WTC11 (cell line): ENCODE measurements at regions not wholly inside any gene's neighbourhood (a gene's known extent, or its start where the extent isn't known, plus 50 kb on each side); places are given as distances from the start of the nearest gene placed in this dataset.

Experiments used
- ATAC-seq: fragments of 200-7000 bp; cut with Tn5 transposase; 2 replicates; pipeline ENCODE4 v1.10.0; 2021; ENCODE audit warnings: mild to moderate bottlenecking, moderate library complexity
- CTCF ChIA-PET: fragments of 300-600 bp; sonication (Branson Sonifier 250); formaldehyde crosslinking; loops from one replicate; lab custom pipeline; 2021; ENCODE audit warnings: antibody characterized with exemption; lab: Charles Lee
- POLR2A ChIA-PET: fragments of 350-600 bp; sonication (Branson Sonifier 250); formaldehyde crosslinking; loops from one replicate; lab custom pipeline; 2021; ENCODE audit warnings: antibody characterized with exemption; lab: Charles Lee
- DNase-seq: peaks from one replicate; pipeline ENCODE4 v3.0.0; 2021; ENCODE audit warnings: low spot score
- H3K27ac Mint-ChIP-seq: 2 replicates; pipeline ENCODE4 v1.8.0; 2021; ENCODE audit warnings: mixed read lengths
- H3K27me3 Mint-ChIP-seq: 2 replicates; pipeline ENCODE4 v1.8.0; 2021; ENCODE audit warnings: low read depth, mild to moderate bottlenecking, moderate library complexity, mixed read lengths
- H3K36me3 Mint-ChIP-seq: 2 replicates; pipeline ENCODE4 v1.8.0; 2021; ENCODE audit warnings: mixed read lengths
- H3K4me1 Mint-ChIP-seq: 2 replicates; pipeline ENCODE4 v1.8.0; 2022; ENCODE audit warnings: mixed read lengths
- H3K4me3 Mint-ChIP-seq: 2 replicates; pipeline ENCODE4 v1.8.0; 2021; ENCODE audit warnings: mild to moderate bottlenecking, moderate library complexity, mixed read lengths
- H3K9me3 Mint-ChIP-seq: 2 replicates; pipeline ENCODE4 v1.8.0; 2021; ENCODE audit warnings: mixed read lengths
- ELF4 ChIP-seq: sonication (generic); formaldehyde crosslinking; IDR thresholded peaks from 2 replicates; pipeline ENCODE4 v1.8.1; 2022; ENCODE audit warnings: low read depth, mild to moderate bottlenecking, moderate library complexity, missing genetic modification reagents
- EMX1 ChIP-seq: fragments of 250-450 bp; sonication (Bioruptor Pico); IDR thresholded peaks from 2 replicates; pipeline ENCODE4 v1.8.0; 2021; ENCODE audit warnings: mild to moderate bottlenecking
- HMGA2 ChIP-seq: fragments of 250-450 bp; sonication (Bioruptor Pico); IDR thresholded peaks from 2 replicates; pipeline ENCODE4 v1.4.0; 2021; ENCODE audit warnings: mild to moderate bottlenecking, moderate library complexity
- NFE2L1 ChIP-seq: sonication (generic); formaldehyde crosslinking; IDR thresholded peaks from 2 replicates; pipeline ENCODE4 v1.8.1; 2023; ENCODE audit warnings: missing genetic modification reagents
- NFYB ChIP-seq: sonication (generic); formaldehyde crosslinking; conservative IDR thresholded peaks from 2 replicates; pipeline ENCODE4 v1.8.0; 2022; ENCODE audit warnings: low read depth, missing genetic modification reagents
- RORB ChIP-seq: fragments of 250-450 bp; sonication (Bioruptor Pico); IDR thresholded peaks from 2 replicates; pipeline ENCODE4 v1.9.0; 2021; ENCODE audit warnings: mild to moderate bottlenecking
- SOX15 ChIP-seq: fragments of 250-450 bp; sonication (Bioruptor Pico); IDR thresholded peaks from 2 replicates; pipeline ENCODE4 v1.9.0; 2021; ENCODE audit warnings: mild to moderate bottlenecking
- ZBTB21 ChIP-seq: sonication (generic); formaldehyde crosslinking; IDR thresholded peaks from 2 replicates; pipeline ENCODE4 v1.8.1; 2023; ENCODE audit warnings: mild to moderate bottlenecking, missing genetic modification reagents, borderline replicate concordance
- ZNF396 ChIP-seq: fragments of 250-450 bp; sonication (Bioruptor Pico); IDR thresholded peaks from 2 replicates; pipeline ENCODE4 v1.8.0; 2021; ENCODE audit warnings: mild to moderate bottlenecking, moderate library complexity, borderline replicate concordance
- ZNF416 ChIP-seq: fragments of 250-450 bp; sonication (Bioruptor Pico); IDR thresholded peaks from 2 replicates; pipeline ENCODE4 v1.9.0; 2021; ENCODE audit warnings: mild to moderate bottlenecking, inconsistent platforms
- ZNF671 ChIP-seq: fragments of 250-450 bp; sonication (Bioruptor Pico); IDR thresholded peaks from 2 replicates; pipeline ENCODE4 v1.8.0; 2021; ENCODE audit warnings: mild to moderate bottlenecking
- TF ChIP-seq, protein P1 (sequence below): sonication (generic); formaldehyde crosslinking; IDR thresholded peaks from 2 replicates; pipeline ENCODE4 v1.8.0; 2022; ENCODE audit warnings: missing genetic modification reagents
- TF ChIP-seq, protein P2 (sequence below): sonication (generic); formaldehyde crosslinking; IDR thresholded peaks from 2 replicates; pipeline ENCODE4 v1.8.1; 2022; ENCODE audit warnings: low read depth, mild to moderate bottlenecking, moderate library complexity, missing genetic modification reagents, borderline replicate concordance
- TF ChIP-seq, protein P3 (sequence below): fragments of 200-600 bp; IDR thresholded peaks from 2 replicates; pipeline ENCODE4 v1.8.0; 2022; ENCODE audit warnings: antibody characterized with exemption
- TF ChIP-seq, protein P4 (sequence below): sonication (generic); formaldehyde crosslinking; IDR thresholded peaks from 2 replicates; pipeline ENCODE4 v1.8.0; 2023; ENCODE audit warnings: missing genetic modification reagents
- TF ChIP-seq, protein P5 (sequence below): sonication (generic); formaldehyde crosslinking; IDR thresholded peaks from 2 replicates; pipeline ENCODE4 v1.8.0; 2022; ENCODE audit warnings: mild to moderate bottlenecking, missing genetic modification reagents
- TF ChIP-seq, protein P6 (sequence below): sonication (generic); formaldehyde crosslinking; IDR thresholded peaks from 2 replicates; pipeline ENCODE4 v1.8.1; 2022; ENCODE audit warnings: low read depth, missing genetic modification reagents, borderline replicate concordance

DNA sequence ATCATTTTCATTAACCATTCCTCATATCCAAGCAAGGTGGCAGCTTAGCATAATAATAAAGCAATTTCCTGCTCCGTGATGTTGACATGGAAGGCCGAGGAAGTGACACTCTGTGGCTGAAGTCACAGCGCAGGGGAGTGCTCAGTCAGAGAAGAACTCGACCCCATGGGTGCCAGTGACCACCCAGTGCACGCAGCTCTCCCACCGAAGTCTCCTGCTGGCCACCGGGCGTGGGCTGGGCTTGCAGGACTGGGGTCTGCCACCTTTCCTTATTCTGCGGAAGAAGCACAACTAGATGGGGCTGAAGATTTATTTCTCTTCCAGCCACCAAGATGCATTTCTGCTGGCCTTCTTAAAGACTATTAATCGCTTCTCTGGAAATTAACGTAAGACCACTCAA lies 132.1 kb upstream of the SPACA7 start (continued):
- TF ChIP-seq ZBTB21 (CRISPR knock-in tag) (no peak), ZNF416 (CRISPR knock-in tag) (no peak), ZNF396 (CRISPR knock-in tag) (no peak), HMGA2 (CRISPR knock-in tag) (no peak)
- TF ChIP-seq, protein P1, sequence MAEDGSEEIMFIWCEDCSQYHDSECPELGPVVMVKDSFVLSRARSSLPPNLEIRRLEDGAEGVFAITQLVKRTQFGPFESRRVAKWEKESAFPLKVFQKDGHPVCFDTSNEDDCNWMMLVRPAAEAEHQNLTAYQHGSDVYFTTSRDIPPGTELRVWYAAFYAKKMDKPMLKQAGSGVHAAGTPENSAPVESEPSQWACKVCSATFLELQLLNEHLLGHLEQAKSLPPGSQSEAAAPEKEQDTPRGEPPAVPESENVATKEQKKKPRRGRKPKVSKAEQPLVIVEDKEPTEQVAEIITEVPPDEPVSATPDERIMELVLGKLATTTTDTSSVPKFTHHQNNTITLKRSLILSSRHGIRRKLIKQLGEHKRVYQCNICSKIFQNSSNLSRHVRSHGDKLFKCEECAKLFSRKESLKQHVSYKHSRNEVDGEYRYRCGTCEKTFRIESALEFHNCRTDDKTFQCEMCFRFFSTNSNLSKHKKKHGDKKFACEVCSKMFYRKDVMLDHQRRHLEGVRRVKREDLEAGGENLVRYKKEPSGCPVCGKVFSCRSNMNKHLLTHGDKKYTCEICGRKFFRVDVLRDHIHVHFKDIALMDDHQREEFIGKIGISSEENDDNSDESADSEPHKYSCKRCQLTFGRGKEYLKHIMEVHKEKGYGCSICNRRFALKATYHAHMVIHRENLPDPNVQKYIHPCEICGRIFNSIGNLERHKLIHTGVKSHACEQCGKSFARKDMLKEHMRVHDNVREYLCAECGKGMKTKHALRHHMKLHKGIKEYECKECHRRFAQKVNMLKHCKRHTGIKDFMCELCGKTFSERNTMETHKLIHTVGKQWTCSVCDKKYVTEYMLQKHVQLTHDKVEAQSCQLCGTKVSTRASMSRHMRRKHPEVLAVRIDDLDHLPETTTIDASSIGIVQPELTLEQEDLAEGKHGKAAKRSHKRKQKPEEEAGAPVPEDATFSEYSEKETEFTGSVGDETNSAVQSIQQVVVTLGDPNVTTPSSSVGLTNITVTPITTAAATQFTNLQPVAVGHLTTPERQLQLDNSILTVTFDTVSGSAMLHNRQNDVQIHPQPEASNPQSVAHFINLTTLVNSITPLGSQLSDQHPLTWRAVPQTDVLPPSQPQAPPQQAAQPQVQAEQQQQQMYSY = no peak
- TF ChIP-seq, all 79 proteins: peak for 0

DNA sequence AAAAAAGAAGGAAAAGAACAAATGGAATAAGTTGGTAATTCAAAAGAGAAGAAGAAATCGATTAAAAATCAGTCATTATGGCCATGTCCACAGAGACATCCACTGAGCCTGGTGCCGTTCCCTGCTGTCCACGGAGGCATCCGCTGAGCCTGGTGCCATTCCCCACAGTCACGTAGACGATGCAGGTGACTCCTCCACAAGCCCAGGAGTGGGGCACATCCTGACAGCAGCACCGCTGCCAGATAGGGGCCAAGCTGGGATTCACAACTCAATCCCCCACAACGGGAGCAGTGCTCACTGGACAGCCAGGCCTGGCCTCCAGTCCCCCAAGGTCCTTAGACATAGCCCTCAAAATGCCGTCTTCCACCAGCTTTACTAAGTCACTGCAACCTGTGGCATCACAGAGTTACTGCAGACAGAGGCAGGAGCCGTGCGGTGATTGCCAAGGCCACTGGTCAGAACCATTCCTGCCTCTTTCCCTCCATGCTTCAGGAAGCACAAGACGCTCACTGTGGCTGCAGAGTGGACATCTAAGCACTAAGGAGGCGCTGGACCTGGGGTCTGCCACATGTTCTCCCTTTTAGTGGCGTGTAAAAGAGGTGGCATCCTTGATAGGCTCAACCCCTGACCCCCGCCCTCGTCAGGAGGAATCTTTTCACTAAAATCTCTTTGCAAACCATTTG lies 131.5 kb upstream of the SPACA7 start:
- POLR2A ChIA-PET = no interaction called here
- Mint-ChIP-seq H3K4me1 (peaks cover 18% of the 10 kb centered on the region), H3K4me3 (no peak overlapping the region), H3K36me3 (peaks cover 1% of the 10 kb centered on the region), H3K9me3 (peaks cover 4% of the 10 kb centered on the region), H3K27ac (0 out of 2 replicates have a peak overlapping the region, but pooled peaks have one; percentile 2), H3K27me3 (no peaks in the 10 kb centered on the region; the same call in 1 of the 2 replicates)
- ATAC-seq (no peak), DNase-seq (no peak)
- TF ChIP-seq, protein P2, sequence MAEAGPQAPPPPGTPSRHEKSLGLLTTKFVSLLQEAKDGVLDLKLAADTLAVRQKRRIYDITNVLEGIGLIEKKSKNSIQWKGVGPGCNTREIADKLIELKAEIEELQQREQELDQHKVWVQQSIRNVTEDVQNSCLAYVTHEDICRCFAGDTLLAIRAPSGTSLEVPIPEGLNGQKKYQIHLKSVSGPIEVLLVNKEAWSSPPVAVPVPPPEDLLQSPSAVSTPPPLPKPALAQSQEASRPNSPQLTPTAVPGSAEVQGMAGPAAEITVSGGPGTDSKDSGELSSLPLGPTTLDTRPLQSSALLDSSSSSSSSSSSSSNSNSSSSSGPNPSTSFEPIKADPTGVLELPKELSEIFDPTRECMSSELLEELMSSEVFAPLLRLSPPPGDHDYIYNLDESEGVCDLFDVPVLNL (CRISPR knock-in tag) = no peak
- TF ChIP-seq, protein P3, sequence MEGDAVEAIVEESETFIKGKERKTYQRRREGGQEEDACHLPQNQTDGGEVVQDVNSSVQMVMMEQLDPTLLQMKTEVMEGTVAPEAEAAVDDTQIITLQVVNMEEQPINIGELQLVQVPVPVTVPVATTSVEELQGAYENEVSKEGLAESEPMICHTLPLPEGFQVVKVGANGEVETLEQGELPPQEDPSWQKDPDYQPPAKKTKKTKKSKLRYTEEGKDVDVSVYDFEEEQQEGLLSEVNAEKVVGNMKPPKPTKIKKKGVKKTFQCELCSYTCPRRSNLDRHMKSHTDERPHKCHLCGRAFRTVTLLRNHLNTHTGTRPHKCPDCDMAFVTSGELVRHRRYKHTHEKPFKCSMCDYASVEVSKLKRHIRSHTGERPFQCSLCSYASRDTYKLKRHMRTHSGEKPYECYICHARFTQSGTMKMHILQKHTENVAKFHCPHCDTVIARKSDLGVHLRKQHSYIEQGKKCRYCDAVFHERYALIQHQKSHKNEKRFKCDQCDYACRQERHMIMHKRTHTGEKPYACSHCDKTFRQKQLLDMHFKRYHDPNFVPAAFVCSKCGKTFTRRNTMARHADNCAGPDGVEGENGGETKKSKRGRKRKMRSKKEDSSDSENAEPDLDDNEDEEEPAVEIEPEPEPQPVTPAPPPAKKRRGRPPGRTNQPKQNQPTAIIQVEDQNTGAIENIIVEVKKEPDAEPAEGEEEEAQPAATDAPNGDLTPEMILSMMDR = no peak
- TF ChIP-seq ELF4 (CRISPR knock-in tag) (no peak), RORB (CRISPR knock-in tag) (no peak)
- CTCF ChIA-PET = no interaction called here

DNA sequence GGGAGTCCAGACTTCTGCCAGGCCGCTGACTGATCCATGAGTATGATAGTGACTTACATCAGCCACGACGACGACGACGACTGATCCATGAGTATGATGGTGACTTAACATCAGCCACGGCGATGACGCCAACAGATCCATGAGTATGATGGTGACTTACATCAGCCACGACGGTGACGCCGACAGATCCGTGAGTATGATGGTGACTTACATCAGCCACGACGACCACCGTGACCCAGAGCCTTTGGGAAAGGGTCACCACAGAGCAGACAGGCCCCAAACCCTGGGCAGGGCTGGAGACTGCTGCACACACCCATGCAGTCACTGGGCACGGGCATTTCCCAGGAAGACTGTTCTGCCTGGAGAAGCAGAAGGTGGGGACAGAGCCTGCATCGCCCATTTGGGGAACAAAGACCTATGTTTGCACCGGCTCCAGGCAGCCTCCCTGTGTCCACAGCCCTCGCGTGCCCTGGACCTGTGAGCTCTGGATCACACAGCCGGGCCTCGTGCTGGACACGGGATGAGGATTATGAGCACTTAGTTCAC lies 130.9 kb upstream of the SPACA7 start:
- ATAC-seq (no peak), DNase-seq (no peak)
- POLR2A ChIA-PET = no interaction called here
- TF ChIP-seq, protein P4, sequence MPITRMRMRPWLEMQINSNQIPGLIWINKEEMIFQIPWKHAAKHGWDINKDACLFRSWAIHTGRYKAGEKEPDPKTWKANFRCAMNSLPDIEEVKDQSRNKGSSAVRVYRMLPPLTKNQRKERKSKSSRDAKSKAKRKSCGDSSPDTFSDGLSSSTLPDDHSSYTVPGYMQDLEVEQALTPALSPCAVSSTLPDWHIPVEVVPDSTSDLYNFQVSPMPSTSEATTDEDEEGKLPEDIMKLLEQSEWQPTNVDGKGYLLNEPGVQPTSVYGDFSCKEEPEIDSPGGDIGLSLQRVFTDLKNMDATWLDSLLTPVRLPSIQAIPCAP = no peak
- TF ChIP-seq ZNF671 (CRISPR knock-in tag) = no peak
- TF ChIP-seq, protein P5, sequence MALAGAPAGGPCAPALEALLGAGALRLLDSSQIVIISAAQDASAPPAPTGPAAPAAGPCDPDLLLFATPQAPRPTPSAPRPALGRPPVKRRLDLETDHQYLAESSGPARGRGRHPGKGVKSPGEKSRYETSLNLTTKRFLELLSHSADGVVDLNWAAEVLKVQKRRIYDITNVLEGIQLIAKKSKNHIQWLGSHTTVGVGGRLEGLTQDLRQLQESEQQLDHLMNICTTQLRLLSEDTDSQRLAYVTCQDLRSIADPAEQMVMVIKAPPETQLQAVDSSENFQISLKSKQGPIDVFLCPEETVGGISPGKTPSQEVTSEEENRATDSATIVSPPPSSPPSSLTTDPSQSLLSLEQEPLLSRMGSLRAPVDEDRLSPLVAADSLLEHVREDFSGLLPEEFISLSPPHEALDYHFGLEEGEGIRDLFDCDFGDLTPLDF (CRISPR knock-in tag) = no peak
- TF ChIP-seq, protein P3 = no peak
- TF ChIP-seq EMX1 (CRISPR knock-in tag) = no peak
- TF ChIP-seq NFYB (CRISPR knock-in tag) = no peak
- TF ChIP-seq SOX15 = no peak
- TF ChIP-seq, protein P6, sequence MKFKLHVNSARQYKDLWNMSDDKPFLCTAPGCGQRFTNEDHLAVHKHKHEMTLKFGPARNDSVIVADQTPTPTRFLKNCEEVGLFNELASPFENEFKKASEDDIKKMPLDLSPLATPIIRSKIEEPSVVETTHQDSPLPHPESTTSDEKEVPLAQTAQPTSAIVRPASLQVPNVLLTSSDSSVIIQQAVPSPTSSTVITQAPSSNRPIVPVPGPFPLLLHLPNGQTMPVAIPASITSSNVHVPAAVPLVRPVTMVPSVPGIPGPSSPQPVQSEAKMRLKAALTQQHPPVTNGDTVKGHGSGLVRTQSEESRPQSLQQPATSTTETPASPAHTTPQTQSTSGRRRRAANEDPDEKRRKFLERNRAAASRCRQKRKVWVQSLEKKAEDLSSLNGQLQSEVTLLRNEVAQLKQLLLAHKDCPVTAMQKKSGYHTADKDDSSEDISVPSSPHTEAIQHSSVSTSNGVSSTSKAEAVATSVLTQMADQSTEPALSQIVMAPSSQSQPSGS (CRISPR knock-in tag) = no peak
- no peak for TF ChIP-seq NFE2L1 (CRISPR knock-in tag)

More for the DNA sequence above, 130.9 kb upstream of the SPACA7 start:
- H3K27me3 Mint-ChIP-seq = no peaks in the 10 kb centered on the region; the same call in 1 of the 2 replicates
- H3K4me3 Mint-ChIP-seq = no peak overlapping the region
- no peaks in the 10 kb centered on the region for H3K36me3 Mint-ChIP-seq
- peaks cover 18% of the 10 kb centered on the region for H3K4me1 Mint-ChIP-seq
- CTCF ChIA-PET = no interaction called here
- no peaks in the 10 kb centered on the region for H3K9me3 Mint-ChIP-seq
- 0 out of 2 replicates have a peak overlapping the region, but pooled peaks have one; percentile 2 for H3K27ac Mint-ChIP-seq
